ENCODE measurements at regions not wholly inside any gene's neighbourhood (a gene's known extent, or its start where the extent isn't known, plus 50 kb on each side); places are given as distances from the start of the nearest gene placed in this dataset.
"Not testable (repeated sequence)": the region's sequence is repeated elsewhere in the genome, so short reads cannot be mapped to it uniquely, and the experiment has no call there.

DNA sequence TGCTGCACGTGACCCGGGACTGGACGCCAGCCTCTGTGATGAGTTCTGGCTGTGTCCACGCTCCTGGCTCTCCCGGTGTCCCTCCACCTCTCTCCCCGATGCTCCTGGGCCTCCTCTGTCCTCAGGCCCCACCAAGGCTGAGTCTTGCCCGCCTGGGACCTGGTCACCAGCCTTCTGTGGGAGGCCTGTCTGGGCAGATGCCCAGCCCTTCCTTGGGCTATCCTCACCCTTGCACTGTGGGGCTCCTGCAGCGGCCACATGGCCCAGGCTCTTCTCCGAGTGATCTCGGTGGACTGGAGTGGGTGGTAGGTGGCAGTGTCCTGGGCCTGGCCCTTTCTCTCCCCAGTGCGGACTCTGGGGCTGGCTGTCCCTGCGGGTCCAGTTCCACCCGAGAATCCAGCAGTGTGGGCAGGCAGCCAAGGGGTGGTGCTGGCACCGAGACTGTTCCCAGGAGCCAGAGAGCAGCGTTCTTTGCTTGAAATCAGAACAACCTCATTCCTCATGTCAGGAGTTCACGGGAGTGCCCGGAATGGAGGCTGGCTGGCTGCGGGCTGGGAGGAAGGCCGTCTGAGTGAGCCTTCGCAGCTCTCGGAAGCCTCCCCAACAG, 94.6 kb downstream of the TMEM121 start:
- TF ChIP-seq POLR2A (IDR thresholded peaks at IDR 0.05); CTCF (IDR thresholded peaks at IDR 0.05); POLR2AphosphoS5 (IDR thresholded peaks at IDR 0.05; ENCODE audit: insufficient read depth in 1 of 2, low read depth in 1 of 2): not testable (repeated sequence)
